Liver (tissue), 8 donors: ENCODE measurements at regions not wholly inside any gene's neighbourhood (a gene's known extent, or its start where the extent isn't known, plus 50 kb on each side); places are given as distances from the start of the nearest gene placed in this dataset.

Source experiments
- DNase-seq: peaks from one replicate; pipeline ENCODE4 v3.0.0-alpha.2; 2017; ENCODE audit warnings: low spot score
- H3K27ac ChIP-seq, 2 donors: one replicate each; pipeline ENCODE4 v1.7.0; 2013; ENCODE audit warnings: inconsistent platforms in 2 of 2, low read length in 2 of 2, control low read depth in 1 of 2, low read depth in 1 of 2, mild to moderate bottlenecking in 1 of 2
- H3K27me3 ChIP-seq, 4 donors: one replicate each; pipeline versions ENCODE4 v1.6.1 to v1.7.0; 2013; ENCODE audit warnings: low read length in 3 of 4, inconsistent platforms in 1 of 4, mild to moderate bottlenecking in 1 of 4, moderate library complexity in 1 of 4; ENCODE audit not compliant: control insufficient read depth in 4 of 4, insufficient read depth in 4 of 4
- H3K36me3 ChIP-seq, 4 donors: one replicate each; pipeline versions ENCODE4 v1.6.1 to v1.7.0; 2013; ENCODE audit warnings: low read length in 3 of 4, mild to moderate bottlenecking in 3 of 4, low read depth in 1 of 4, moderate library complexity in 1 of 4; ENCODE audit not compliant: control insufficient read depth in 4 of 4, insufficient read depth in 3 of 4
- H3K4me1 ChIP-seq, 4 donors: one replicate each; pipeline versions ENCODE4 v1.6.1 to v1.7.0; 2013; ENCODE audit warnings: low read length in 3 of 4, mild to moderate bottlenecking in 3 of 4, moderate library complexity in 1 of 4; ENCODE audit not compliant: control insufficient read depth in 4 of 4, insufficient read depth in 4 of 4
- H3K4me3 ChIP-seq, 3 donors: one replicate each; pipeline versions ENCODE4 v1.6.1 to v1.7.0; 2013; ENCODE audit warnings: low read length in 3 of 3, control low read depth in 1 of 3, low read depth in 1 of 3, mild to moderate bottlenecking in 1 of 3
- H3K9ac ChIP-seq, 2 donors: one replicate each; pipeline ENCODE4 v1.7.0; 2013; ENCODE audit warnings: low read length in 2 of 2, mild to moderate bottlenecking in 2 of 2, moderate library complexity in 2 of 2, control low read depth in 1 of 2, low read depth in 1 of 2
- H3K9me3 ChIP-seq, 4 donors: one replicate each; pipeline versions ENCODE4 v1.6.1 to v1.7.0; 2013; ENCODE audit warnings: low read length in 3 of 4; ENCODE audit not compliant: control insufficient read depth in 4 of 4
- EGR1 ChIP-seq, 2 donors: IDR thresholded peaks; 2 replicates each; pipeline ENCODE4 v1.6.1; 2016 to 2018; ENCODE audit warnings: antibody characterized with exemption in 2 of 2, low read depth in 2 of 2
- FOXA1 ChIP-seq: IDR thresholded peaks from 2 replicates; pipeline ENCODE4 v1.6.1; 2016; ENCODE audit warnings: antibody characterized with exemption
- FOXA2 ChIP-seq: IDR thresholded peaks from 2 replicates; pipeline ENCODE4 v1.6.1; 2016; ENCODE audit warnings: antibody characterized with exemption
- HNF4A ChIP-seq, 2 donors: conservative IDR thresholded peaks; 2 replicates each; pipeline ENCODE4 v1.6.1; 2016; ENCODE audit warnings: antibody characterized with exemption in 2 of 2, mild to moderate bottlenecking in 2 of 2
- HNF4G ChIP-seq: IDR thresholded peaks from 2 replicates; pipeline ENCODE4 v1.6.1; 2016; ENCODE audit warnings: antibody characterized with exemption
- JUND ChIP-seq, 2 donors: IDR thresholded peaks; 2 replicates each; pipeline ENCODE4 v1.6.1; 2016; ENCODE audit warnings: antibody characterized with exemption in 2 of 2
- RAD21 ChIP-seq, 2 donors: IDR thresholded peaks; 2 replicates each; pipeline ENCODE4 v1.6.1; 2016; ENCODE audit warnings: antibody characterized with exemption in 2 of 2, mild to moderate bottlenecking in 2 of 2
- SP1 ChIP-seq: IDR thresholded peaks from 2 replicates; pipeline ENCODE4 v1.6.1; 2018; ENCODE audit warnings: antibody characterized with exemption, mild to moderate bottlenecking
- WGBS: extraction: QIAGEN DNeasy Blood & Tissue Kit; methylation state at CpG from one replicate; pipeline ENCODE4 v1.1.7; 2013; 5-methylcytosine and 5-hydroxymethylcytosine counted together
- TF ChIP-seq, protein P1 (sequence below): IDR thresholded peaks from 2 replicates; pipeline ENCODE4 v1.6.1; 2016; ENCODE audit warnings: antibody characterized with exemption
- TF ChIP-seq, protein P2 (sequence below): fragments of 150-350 bp; IDR thresholded peaks from 2 replicates; pipeline ENCODE4 v1.5.1; 2017; ENCODE audit warnings: improper control_type of control experiment, low read depth, low read length; ENCODE audit not compliant: missing input control
- TF ChIP-seq, protein P3 (sequence below): IDR thresholded peaks from 2 replicates; pipeline ENCODE4 v1.6.1; 2016; ENCODE audit warnings: antibody characterized with exemption
- donor health status: healthy.
- donor health status: healthy.
- donor health status: healthy.
- donor health status: healthy.
- donor health status: healthy.

DNA sequence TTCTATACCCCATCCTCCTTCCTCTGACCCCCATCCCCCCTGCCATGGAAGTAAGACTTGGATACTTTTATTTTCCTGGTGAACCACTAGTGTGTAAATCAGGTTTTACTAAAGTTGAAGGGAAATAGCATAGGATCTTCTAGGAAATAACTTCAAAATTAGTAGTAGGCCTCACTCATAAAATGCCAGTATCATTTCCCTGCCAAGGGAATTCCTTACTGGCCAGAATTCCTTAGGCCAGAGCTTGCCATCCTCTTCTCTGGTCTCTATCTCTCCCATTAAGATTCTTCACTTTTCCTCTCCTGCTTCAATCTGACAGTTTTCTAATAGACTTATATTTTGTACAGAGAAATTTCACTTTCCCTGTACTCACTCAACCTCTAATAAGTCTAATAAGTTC is 322.8 kb upstream of the TANK start:
- TF ChIP-seq, protein P1, sequence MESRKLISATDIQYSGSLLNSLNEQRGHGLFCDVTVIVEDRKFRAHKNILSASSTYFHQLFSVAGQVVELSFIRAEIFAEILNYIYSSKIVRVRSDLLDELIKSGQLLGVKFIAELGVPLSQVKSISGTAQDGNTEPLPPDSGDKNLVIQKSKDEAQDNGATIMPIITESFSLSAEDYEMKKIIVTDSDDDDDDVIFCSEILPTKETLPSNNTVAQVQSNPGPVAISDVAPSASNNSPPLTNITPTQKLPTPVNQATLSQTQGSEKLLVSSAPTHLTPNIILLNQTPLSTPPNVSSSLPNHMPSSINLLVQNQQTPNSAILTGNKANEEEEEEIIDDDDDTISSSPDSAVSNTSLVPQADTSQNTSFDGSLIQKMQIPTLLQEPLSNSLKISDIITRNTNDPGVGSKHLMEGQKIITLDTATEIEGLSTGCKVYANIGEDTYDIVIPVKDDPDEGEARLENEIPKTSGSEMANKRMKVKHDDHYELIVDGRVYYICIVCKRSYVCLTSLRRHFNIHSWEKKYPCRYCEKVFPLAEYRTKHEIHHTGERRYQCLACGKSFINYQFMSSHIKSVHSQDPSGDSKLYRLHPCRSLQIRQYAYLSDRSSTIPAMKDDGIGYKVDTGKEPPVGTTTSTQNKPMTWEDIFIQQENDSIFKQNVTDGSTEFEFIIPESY = no peak
- TF ChIP-seq RAD21 (IDR thresholded peaks at IDR 0.05) = no peak
- TF ChIP-seq FOXA2 = no peak
- TF ChIP-seq HNF4A (conservative IDR thresholded peaks at IDR 0.05) = no peak

DNA sequence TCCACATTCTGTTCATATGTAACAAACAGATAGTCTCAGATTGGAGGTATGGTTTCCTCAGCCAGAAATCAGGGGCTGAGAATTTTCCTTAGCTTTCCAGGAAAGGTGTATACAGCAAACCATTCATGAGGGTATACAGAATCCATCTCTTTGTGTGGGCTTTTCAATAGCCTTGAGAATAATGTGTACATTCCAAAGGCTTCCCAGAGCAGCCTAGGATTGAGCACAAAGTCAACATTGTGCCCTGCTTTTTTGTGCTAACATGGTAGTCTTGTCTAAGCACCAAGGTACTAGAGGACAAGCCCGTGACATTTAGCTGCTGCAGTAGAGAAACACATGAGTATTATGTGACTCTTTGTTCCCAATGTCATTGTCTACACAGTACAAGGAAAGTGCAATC is 322.1 kb upstream of the TANK start:
- Histone ChIP-seq H3K9ac (no peak overlapping the region), H3K4me3 (no peak overlapping the region), H3K4me1 (no peaks in the 10 kb centered on the region), H3K27ac (no peak overlapping the region), H3K27me3 (no peaks in the 10 kb centered on the region), H3K36me3 (peaks cover 0 to 1% (median 0%) of the 10 kb centered on the region in 4 donors), H3K9me3 (peaks cover 0 to 3% (median 0%) of the 10 kb centered on the region in 4 donors)
- no peak for DNase-seq
- no peak for TF ChIP-seq EGR1 (IDR thresholded peaks at IDR 0.05; ENCODE audit: low read depth in 2 of 2)
- TF ChIP-seq FOXA1 = no peak
- no peak for TF ChIP-seq JUND (IDR thresholded peaks at IDR 0.05)
- TF ChIP-seq, protein P2, sequence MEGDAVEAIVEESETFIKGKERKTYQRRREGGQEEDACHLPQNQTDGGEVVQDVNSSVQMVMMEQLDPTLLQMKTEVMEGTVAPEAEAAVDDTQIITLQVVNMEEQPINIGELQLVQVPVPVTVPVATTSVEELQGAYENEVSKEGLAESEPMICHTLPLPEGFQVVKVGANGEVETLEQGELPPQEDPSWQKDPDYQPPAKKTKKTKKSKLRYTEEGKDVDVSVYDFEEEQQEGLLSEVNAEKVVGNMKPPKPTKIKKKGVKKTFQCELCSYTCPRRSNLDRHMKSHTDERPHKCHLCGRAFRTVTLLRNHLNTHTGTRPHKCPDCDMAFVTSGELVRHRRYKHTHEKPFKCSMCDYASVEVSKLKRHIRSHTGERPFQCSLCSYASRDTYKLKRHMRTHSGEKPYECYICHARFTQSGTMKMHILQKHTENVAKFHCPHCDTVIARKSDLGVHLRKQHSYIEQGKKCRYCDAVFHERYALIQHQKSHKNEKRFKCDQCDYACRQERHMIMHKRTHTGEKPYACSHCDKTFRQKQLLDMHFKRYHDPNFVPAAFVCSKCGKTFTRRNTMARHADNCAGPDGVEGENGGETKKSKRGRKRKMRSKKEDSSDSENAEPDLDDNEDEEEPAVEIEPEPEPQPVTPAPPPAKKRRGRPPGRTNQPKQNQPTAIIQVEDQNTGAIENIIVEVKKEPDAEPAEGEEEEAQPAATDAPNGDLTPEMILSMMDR = no peak
- TF ChIP-seq SP1 = no peak
- TF ChIP-seq HNF4G = no peak
- WGBS = 84% methylated on average over 1 of the region's 1 CpG

More for the DNA sequence above, 322.8 kb upstream of the TANK start:
- H3K4me3 ChIP-seq = no peak overlapping the region
- H3K9me3 ChIP-seq = no peaks in the 10 kb centered on the region
- H3K27me3 ChIP-seq = no peaks in the 10 kb centered on the region
- no peak for DNase-seq
- H3K4me1 ChIP-seq = no peaks in the 10 kb centered on the region
- no peak overlapping the region for H3K9ac ChIP-seq
- H3K27ac ChIP-seq = no peak overlapping the region
- peaks cover 0 to 1% (median 0%) of the 10 kb centered on the region in 4 donors for H3K36me3 ChIP-seq

DNA sequence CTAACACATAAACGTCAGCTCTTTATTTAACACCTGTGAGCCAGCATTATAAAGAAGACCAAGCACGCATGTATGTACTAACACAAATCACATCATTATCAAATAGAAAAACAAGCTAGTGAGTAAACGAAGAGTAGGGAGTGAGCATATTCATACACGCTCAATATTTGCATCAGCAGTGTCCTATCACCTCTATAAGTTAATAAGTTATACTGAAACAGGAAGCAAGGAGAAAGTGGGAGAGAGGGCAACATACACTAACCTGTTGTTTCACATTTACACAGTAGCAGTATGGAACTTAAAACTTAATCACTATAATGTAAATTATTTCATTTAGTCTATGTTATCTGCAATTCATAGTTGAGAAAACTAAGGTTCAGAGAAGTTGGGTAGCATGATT is 321.5 kb upstream of the TANK start:
- peaks cover 0 to 1% (median 0%) of the 10 kb centered on the region in 4 donors for H3K36me3 ChIP-seq
- no peak overlapping the region for H3K9ac ChIP-seq
- no peak overlapping the region for H3K4me3 ChIP-seq
- H3K27me3 ChIP-seq = no peaks in the 10 kb centered on the region
- no peak overlapping the region for H3K27ac ChIP-seq
- H3K4me1 ChIP-seq = no peaks in the 10 kb centered on the region
- no peak for TF ChIP-seq SP1
- TF ChIP-seq RAD21 (IDR thresholded peaks at IDR 0.05) = no peak
- no peak for DNase-seq
- peaks cover 0 to 4% (median 0%) of the 10 kb centered on the region in 4 donors for H3K9me3 ChIP-seq
- WGBS = 52% methylated on average over 4 of the region's 4 CpGs

DNA sequence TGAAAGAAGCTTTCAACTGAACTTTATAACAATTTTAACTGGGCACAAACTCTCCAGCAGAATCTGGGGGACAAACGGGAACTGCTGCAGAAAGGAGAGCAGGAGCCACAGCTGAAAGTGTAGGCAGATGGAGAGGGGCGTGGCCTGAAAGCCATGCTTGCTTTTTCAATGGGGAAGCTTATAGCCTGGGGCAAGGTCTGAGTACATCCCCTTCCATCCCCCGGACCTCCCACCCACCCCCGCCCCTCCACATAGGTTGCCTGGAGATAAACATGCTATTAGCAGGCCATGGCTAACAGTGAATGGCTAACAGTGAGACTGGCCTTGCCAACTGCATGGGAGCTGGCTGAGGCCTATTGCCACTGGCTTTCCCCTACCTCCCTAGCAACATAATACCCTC is 317.9 kb upstream of the TANK start:
- Histone ChIP-seq H3K36me3 (no peaks in the 10 kb centered on the region), H3K27me3 (no peaks in the 10 kb centered on the region), H3K9me3 (peaks cover 0 to 5% (median 2%) of the 10 kb centered on the region in 4 donors), H3K27ac (no peak overlapping the region), H3K4me3 (no peak overlapping the region), H3K9ac (no peak overlapping the region), H3K4me1 (no peaks in the 10 kb centered on the region)
- TF ChIP-seq HNF4G = no peak
- TF ChIP-seq, protein P3, sequence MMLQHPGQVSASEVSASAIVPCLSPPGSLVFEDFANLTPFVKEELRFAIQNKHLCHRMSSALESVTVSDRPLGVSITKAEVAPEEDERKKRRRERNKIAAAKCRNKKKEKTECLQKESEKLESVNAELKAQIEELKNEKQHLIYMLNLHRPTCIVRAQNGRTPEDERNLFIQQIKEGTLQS = no peak
- no peak for TF ChIP-seq FOXA1
- no peak for DNase-seq
- 87% methylated on average over 4 of the region's 4 CpGs for WGBS
